ENCODE measurements at regions not wholly inside any gene's neighbourhood (a gene's known extent, or its start where the extent isn't known, plus 50 kb on each side); places are given as distances from the start of the nearest gene placed in this dataset.

DNA sequence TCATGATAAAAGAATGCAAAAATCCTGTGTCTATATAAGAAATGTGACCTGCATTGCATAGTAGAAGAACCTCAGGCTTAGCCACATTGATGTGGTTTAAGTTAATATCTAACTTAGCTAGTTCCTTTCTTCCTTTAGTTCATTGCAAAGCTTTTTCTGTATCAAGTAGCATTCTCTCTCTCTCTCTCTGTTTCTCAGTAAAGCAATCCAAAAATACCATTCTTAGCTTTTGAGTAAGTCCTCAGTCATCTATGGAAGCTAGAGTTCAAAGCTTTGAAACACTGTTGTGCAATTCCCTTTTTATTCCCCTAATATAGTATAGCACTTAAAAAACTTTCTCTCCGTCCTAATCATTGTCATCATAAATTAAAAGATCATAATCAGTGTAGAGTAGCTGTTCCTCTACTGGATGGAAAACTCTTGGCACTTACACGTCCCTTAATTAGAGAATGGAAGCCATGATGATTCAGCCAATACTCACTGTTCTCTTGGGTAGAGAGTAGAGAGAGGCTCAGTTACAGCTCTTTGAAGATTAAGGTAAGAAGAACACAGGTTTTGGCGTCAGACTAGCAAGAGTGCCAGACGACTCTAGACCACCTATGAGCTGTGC, 350.3 kb upstream of the LYPLAL1 start (continued):
- TF ChIP-seq, protein P1, sequence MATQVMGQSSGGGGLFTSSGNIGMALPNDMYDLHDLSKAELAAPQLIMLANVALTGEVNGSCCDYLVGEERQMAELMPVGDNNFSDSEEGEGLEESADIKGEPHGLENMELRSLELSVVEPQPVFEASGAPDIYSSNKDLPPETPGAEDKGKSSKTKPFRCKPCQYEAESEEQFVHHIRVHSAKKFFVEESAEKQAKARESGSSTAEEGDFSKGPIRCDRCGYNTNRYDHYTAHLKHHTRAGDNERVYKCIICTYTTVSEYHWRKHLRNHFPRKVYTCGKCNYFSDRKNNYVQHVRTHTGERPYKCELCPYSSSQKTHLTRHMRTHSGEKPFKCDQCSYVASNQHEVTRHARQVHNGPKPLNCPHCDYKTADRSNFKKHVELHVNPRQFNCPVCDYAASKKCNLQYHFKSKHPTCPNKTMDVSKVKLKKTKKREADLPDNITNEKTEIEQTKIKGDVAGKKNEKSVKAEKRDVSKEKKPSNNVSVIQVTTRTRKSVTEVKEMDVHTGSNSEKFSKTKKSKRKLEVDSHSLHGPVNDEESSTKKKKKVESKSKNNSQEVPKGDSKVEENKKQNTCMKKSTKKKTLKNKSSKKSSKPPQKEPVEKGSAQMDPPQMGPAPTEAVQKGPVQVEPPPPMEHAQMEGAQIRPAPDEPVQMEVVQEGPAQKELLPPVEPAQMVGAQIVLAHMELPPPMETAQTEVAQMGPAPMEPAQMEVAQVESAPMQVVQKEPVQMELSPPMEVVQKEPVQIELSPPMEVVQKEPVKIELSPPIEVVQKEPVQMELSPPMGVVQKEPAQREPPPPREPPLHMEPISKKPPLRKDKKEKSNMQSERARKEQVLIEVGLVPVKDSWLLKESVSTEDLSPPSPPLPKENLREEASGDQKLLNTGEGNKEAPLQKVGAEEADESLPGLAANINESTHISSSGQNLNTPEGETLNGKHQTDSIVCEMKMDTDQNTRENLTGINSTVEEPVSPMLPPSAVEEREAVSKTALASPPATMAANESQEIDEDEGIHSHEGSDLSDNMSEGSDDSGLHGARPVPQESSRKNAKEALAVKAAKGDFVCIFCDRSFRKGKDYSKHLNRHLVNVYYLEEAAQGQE (IDR thresholded peaks at IDR 0.05; ENCODE audit: low read depth, low read length), result no peak
- TF ChIP-seq KAT2A (conservative IDR thresholded peaks at IDR 0.05; ENCODE audit: control insufficient read depth, low read depth, low read length) (no peak), MXI1 (IDR thresholded peaks at IDR 0.05; ENCODE audit: low read depth, low read length) (no peak)

DNA sequence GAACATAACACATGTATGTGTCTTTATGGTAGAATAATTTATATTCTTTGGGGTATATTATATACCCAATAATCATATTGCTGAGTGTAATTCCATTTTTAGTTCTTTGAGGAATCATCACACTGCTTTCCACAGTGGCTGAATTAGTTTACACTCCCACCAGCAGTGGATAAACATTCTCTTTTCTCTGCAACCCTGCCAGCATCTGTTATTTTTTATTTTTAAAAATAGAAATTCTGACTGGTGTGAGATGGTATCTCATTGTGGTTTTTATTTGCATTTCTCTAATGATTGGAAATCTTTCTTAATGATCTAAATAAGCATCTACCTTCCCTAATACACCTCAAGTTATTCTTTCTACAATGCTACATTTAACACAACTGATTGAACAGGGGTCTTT, 346.2 kb upstream of the LYPLAL1 start:
- intact Hi-C loops (cut with micrococcal nuclease; ENCODE audit: unreplicated experiment) (no loop called here), in situ Hi-C loops (cut with MboI) (no loop called here)
- no peak overlapping the region for H3K4me3 ChIP-seq
- H3K9me3 ChIP-seq (replicated peaks; ENCODE audit: control insufficient read depth, insufficient read depth, low read length), result no peaks in the 10 kb centered on the region
- DNase-seq (ENCODE audit: low read depth, low spot score) (no peak), ATAC-seq (no peak), FAIRE-seq (no peak)
- SMC1A ChIA-PET (ENCODE audit: uncharacterized antibody, unreplicated experiment), result no interaction called here
- BruUV-seq (replicated peaks), result no TSS peak
- no peak overlapping the region for H2AFZ ChIP-seq (ENCODE audit: control insufficient read depth, low read depth, low read length)
- H3K36me3 ChIP-seq (ENCODE audit: control insufficient read depth in 2 of 2, insufficient read depth in 2 of 2, low read length in 1 of 2), result no peaks in the 10 kb centered on the region
- no peaks in the 10 kb centered on the region for H4K20me1 ChIP-seq (ENCODE audit: control insufficient read depth, insufficient read depth)
- no peak overlapping the region for H3K27ac ChIP-seq (ENCODE audit: control insufficient read depth, insufficient read depth)
- no peaks in the 10 kb centered on the region for H3K79me2 ChIP-seq (ENCODE audit: control insufficient read depth, insufficient read depth, low read length)
- POLR2A ChIA-PET, result no interaction called here
- no peaks in the 10 kb centered on the region for H3K4me1 ChIP-seq (ENCODE audit: control insufficient read depth, insufficient read depth, low read length)
- H3K27me3 ChIP-seq (replicated peaks in 1 of 2; ENCODE audit: control insufficient read depth in 2 of 2, insufficient read depth in 2 of 2, low read length in 1 of 2), result no peaks in the 10 kb centered on the region
- no peak overlapping the region for H3K4me2 ChIP-seq (ENCODE audit: control insufficient read depth, insufficient read depth)
- RAD21 ChIA-PET (ENCODE audit: unreplicated experiment), result no interaction called here
- H3K9ac ChIP-seq (ENCODE audit: control insufficient read depth, insufficient read depth, low read length), result no peak overlapping the region
- CTCF ChIA-PET, result no interaction called here
- TF ChIP-seq SREBF2 (IDR thresholded peaks at IDR 0.05; ENCODE audit: low read length), result no peak
- TF ChIP-seq, protein P2, sequence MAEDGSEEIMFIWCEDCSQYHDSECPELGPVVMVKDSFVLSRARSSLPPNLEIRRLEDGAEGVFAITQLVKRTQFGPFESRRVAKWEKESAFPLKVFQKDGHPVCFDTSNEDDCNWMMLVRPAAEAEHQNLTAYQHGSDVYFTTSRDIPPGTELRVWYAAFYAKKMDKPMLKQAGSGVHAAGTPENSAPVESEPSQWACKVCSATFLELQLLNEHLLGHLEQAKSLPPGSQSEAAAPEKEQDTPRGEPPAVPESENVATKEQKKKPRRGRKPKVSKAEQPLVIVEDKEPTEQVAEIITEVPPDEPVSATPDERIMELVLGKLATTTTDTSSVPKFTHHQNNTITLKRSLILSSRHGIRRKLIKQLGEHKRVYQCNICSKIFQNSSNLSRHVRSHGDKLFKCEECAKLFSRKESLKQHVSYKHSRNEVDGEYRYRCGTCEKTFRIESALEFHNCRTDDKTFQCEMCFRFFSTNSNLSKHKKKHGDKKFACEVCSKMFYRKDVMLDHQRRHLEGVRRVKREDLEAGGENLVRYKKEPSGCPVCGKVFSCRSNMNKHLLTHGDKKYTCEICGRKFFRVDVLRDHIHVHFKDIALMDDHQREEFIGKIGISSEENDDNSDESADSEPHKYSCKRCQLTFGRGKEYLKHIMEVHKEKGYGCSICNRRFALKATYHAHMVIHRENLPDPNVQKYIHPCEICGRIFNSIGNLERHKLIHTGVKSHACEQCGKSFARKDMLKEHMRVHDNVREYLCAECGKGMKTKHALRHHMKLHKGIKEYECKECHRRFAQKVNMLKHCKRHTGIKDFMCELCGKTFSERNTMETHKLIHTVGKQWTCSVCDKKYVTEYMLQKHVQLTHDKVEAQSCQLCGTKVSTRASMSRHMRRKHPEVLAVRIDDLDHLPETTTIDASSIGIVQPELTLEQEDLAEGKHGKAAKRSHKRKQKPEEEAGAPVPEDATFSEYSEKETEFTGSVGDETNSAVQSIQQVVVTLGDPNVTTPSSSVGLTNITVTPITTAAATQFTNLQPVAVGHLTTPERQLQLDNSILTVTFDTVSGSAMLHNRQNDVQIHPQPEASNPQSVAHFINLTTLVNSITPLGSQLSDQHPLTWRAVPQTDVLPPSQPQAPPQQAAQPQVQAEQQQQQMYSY (CRISPR knock-in tag; IDR thresholded peaks at IDR 0.05), result no peak
- no peak for TF ChIP-seq FOXM1 (IDR thresholded peaks at IDR 0.05; ENCODE audit: low read depth, low read length)
- TF ChIP-seq IRF4 (IDR thresholded peaks at IDR 0.05; ENCODE audit: low read depth, low read length), result no peak
- TF ChIP-seq, protein P3, sequence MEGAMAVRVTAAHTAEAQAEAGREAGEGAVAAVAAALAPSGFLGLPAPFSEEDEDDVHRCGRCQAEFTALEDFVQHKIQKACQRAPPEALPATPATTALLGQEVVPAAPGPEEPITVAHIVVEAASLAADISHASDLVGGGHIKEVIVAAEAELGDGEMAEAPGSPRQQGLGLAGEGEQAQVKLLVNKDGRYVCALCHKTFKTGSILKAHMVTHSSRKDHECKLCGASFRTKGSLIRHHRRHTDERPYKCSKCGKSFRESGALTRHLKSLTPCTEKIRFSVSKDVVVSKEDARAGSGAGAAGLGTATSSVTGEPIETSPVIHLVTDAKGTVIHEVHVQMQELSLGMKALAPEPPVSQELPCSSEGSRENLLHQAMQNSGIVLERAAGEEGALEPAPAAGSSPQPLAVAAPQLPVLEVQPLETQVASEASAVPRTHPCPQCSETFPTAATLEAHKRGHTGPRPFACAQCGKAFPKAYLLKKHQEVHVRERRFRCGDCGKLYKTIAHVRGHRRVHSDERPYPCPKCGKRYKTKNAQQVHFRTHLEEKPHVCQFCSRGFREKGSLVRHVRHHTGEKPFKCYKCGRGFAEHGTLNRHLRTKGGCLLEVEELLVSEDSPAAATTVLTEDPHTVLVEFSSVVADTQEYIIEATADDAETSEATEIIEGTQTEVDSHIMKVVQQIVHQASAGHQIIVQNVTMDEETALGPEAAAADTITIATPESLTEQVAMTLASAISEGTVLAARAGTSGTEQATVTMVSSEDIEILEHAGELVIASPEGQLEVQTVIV (IDR thresholded peaks at IDR 0.05; ENCODE audit: borderline replicate concordance, partially characterized antibody), result no peak
- TF ChIP-seq CREM (IDR thresholded peaks at IDR 0.05; ENCODE audit: low read depth), result no peak
- TF ChIP-seq STAT3 (IDR thresholded peaks at IDR 0.05; ENCODE audit: low read depth, low read length), result no peak
- TF ChIP-seq ETV6 (conservative IDR thresholded peaks at IDR 0.05 in 1 of 2, IDR thresholded peaks at IDR 0.05 in 1 of 2; ENCODE audit: borderline replicate concordance in 1 of 2, low read depth in 1 of 2), result no peak
- TF ChIP-seq NBN (IDR thresholded peaks at IDR 0.05), result no peak
- no peak for TF ChIP-seq POLR2A (IDR thresholded peaks at IDR 0.05; ENCODE audit: low read depth, low read length)
- no peak for TF ChIP-seq CBFB (IDR thresholded peaks at IDR 0.05; ENCODE audit: low read depth)
- TF ChIP-seq BHLHE40 (IDR thresholded peaks at IDR 0.05; ENCODE audit: borderline replicate concordance in 1 of 2, low read depth in 2 of 2, low read length in 1 of 2), result no peak

Data from GM12878 (cell line).